CD4-positive, alpha-beta T cell treated with Interleukin-10 for 1 hour (primary cell): ENCODE measurements at regions not wholly inside any gene's neighbourhood (a gene's known extent, or its start where the extent isn't known, plus 50 kb on each side); places are given as distances from the start of the nearest gene placed in this dataset.

Experiments
- DNase-seq: peaks from one replicate; pipeline ENCODE4 v3.0.0-alpha.2; 2020

GRCh38 chr12:126551869-126552268 is 1486.6 kb downstream of the AACS start:
- no peak for DNase-seq

DNA sequence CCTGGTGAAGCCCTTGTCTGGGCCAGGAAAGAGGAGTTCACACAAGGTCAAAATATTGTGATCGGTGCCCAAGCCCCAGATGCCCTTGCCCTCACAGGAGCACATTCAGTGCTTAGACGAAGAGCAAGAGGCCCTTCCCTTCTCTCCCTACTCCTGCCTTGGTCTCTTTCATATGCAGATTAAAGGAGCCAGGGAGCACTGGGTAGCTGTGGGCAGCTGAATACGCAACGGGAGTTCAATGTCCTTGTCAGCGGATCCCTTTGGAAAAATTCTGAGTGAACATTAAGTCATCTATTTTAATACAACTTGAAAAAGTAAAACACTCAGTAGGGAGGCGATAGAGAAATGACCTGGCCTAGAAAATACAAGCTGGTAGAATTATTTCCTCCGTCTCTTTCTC is 1489.4 kb downstream of the AACS start:
- no peak for DNase-seq

DNA sequence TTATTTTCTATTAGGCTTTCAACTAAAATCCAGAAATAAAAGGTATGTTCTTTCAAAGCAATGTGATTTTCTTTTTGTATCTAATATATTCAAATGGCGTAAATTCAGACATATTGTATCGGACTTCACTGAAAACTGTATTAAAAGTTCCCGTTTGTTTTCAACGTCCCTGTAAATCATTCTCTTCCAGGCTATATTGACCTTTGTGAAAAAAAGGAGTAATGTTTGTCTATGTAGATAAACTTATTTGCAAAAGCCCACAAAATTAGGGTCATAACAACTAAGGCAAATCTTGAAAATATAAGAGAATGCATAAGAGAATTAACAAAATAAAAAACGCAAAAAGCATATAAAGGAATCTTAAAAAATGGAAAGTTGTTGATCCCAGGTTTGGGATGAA is 1492.4 kb downstream of the AACS start:
- DNase-seq: no peak

GRCh38 chr12:126558219-126558618 is 1493.0 kb downstream of the AACS start:
- no peak for DNase-seq

GRCh38 chr12:126558810-126559209 is 1493.6 kb downstream of the AACS start:
- DNase-seq: no peak

- no peak for DNase-seq
Observed at GRCh38 chr12:126567016-126567415, 1501.8 kb downstream of the AACS start.

DNA sequence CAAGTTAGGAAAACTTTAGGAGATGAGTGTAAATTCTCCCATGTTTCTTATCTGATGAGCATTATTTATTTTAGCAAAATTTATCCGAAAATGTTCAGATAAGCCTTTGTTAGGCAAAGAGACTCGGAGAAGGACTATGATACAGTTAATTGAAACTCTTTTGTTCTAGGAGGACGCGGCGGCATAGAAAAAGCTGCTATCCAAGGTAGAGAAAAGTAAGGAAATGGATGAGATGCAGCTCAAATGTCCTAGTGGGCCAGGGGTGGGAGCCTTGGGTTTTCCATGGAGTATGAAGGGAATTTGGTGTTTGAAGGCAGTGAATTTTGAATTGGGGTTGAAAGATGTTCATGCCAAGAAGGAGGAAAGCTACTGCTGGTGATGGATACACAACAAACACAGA is 1504.5 kb downstream of the AACS start:
- DNase-seq: no peak

DNA sequence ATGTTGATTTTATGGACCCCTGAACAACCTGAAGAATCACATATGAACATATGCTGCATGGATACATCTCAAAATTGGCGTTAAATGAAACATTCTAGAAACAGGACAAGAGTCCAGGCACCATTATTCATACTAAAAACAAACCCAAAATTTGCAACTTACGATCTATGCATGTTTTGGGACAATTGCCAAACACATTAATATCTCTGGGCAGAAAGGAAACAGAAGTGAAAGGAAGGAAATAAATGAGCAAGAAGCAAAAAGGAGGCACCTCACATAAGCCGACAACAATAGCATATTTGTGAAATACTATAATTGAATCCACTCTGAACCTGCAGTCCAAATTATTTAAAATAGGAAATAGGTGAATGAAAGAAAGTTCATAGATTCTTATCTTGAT is 1505.3 kb downstream of the AACS start:
- no peak for DNase-seq

GRCh38 chr12:126572170-126572569 is 1506.9 kb downstream of the AACS start:
- DNase-seq: no peak

DNA sequence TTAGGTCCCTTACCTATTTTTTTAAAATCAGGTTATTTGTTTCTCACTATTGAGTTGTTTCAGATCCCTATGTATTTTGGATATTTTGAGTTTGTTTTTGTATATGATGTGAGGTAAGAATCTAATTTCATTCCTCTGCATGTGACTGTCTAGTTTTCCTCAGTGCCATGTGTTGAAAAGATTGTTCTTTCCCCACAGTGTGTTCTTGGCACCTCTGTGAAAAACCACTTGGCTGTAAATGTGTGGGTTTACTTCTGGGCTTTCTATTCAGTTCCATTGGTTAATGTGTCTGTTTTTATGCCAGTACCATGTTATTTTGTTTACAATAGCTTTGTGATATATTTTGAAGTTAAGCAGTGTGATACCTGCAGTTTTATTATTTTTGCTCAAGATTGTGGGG is 1516.4 kb downstream of the AACS start:
- DNase-seq: no peak

DNA sequence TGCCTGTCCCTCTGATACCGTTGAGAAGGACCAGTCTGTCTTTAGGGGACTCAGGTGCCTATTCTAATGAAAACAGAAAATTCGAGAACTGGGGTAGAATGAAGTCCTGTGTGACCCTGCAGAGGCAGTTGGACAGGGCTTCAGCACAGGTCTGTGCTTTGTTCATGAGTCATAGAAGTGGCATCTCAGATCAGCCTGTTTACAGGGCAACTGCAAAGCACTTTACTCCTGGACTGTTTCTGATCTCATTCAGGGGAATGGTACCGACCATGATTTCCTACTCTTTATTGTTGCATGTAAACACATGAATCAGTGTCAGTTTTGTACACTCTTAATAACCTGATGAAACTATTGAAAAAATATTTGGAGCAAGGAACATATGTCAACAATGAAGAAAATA is 1517.0 kb downstream of the AACS start:
- no peak for DNase-seq

- DNase-seq: peak; percentile 1
Observed at GRCh38 chr12:126588586-126589249, 1523.5 kb downstream of the AACS start.

GRCh38 chr12:126591533-126591932 is 1526.3 kb downstream of the AACS start:
- no peak for DNase-seq

DNA sequence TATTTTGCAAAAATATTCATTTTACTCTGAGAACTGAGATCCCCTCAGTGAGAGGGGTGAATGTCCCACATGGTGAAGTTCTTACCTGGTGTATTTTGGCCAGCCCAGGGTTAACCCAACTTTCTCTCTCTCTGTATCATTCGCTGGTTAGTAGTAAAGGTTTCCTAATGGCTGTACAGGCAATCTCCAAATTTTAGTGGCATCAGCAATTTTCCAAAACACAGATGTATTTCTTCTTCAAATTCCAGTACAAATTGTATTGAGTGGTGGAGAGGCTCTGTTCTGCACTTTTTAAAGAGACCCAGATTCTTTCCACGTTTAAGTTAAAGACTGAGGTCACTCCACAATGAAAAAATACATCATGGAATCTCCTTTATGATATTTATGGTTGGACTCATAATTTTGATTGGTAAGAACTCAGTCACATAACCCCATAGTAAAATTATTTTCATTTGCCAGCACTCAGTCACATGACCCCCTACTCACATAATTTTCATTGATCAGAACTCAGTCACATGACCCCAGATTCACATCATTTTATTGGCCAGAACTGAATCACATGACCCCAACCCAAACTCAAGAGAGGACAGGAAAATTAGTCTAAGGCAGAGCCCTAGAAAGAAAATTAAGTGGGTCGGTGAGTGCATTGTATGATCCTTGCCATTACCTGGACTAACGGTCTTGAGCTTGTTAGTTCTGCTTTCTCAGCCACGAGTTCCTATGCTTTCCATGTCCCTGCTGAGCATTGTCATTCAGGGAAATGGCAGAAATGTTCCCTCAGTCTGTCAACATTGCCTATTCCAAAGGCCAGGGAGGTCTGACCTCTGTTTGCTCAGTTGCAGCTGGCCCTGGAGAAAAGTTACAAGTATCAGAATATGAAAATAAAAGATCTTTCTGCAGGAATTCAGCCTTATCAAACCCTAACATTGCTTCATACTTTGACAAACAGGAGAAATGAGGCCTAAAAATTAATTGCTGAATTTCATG is 1536.2 kb downstream of the AACS start:
- no peak for DNase-seq

GRCh38 chr12:126602612-126603011 is 1537.4 kb downstream of the AACS start:
- DNase-seq: no peak

DNA sequence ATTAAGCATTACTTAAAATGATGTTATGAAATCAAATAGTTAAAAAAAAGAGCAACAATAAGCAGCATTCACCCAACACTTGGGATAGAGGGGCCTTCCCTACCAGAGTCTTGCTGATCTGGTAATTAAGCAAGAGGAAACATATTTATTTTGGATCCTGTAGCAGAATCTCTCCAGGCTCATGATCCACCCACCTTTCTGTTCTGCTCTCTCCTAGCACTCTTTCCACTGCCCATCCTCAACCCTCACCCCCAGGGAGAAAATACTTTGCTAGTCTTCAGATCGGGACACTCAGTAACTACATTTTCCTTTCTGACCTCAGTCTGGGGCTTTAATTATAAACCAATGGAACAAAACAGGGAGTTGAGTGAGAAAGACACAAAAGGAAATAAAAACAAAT is 1541.9 kb downstream of the AACS start:
- DNase-seq: no peak

- DNase-seq: no peak
Observed at GRCh38 chr12:126607867-126608266, 1542.6 kb downstream of the AACS start.

DNA sequence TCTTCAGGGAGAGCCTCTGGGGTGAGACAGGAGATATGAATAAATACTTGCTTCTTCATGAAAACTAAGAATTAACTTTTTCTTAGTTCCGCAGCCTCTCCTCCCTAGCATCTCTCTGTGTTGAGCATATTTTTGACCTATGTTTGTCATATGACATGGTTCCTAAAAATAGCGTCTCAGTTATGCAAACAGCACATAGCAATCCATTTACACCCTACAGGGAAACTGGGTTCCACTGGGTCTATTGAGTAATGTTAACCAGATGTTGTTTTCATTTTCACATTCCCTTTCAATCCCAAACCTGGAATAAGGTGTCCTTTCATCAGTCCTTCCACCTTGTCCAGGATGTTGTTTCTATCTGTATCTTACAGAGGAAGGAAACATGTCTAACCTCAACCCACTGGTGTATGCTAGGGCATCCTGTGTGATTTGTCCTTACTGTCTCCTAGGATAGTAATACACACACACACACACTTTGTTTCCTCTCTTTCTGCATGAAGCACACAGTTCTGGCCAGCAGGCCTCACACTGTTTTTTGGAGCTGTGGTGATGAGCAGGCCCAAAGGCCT is 1543.5 kb downstream of the AACS start:
- DNase-seq: no peak

GRCh38 chr12:126616441-126616840 is 1551.2 kb downstream of the AACS start:
- no peak for DNase-seq

DNA sequence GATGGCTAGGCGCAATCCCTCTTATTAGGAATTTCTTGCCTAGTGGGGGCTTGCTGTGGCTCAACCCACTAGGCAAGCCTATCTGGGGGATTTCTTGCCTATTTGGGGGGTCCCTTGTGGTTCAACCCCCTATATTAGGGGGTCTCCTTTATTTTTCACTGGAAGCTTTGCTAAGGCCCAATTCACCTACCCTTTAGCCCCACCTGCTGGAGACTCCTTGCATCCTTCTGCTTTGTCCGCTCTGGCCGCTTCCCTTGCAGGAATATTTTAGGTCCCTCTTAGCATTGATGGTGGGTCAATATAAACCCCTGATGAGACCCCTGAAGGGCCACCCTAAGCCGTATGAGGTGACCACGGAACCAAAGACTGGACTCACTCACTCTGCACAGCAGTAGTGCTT is 1552.1 kb downstream of the AACS start:
- DNase-seq: no peak

DNA sequence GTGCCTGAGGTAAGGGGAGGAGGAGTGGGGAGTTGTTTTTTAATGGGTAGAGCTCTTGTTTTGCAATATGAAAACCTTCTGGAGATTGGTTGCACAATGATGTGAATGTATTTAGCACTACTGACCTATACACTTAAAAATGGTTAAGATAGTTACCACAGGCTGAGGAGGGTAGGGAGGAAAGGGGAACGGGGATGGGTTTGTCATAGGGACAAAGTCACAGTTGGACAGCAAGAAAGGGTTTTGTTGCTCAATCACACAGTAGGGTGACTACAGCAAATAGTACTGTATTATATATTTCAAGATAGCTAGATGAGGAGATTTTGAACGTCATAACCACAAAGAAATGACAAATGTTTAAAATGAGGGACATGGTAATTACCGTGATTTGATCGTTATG is 1562.4 kb downstream of the AACS start:
- no peak for DNase-seq

DNA sequence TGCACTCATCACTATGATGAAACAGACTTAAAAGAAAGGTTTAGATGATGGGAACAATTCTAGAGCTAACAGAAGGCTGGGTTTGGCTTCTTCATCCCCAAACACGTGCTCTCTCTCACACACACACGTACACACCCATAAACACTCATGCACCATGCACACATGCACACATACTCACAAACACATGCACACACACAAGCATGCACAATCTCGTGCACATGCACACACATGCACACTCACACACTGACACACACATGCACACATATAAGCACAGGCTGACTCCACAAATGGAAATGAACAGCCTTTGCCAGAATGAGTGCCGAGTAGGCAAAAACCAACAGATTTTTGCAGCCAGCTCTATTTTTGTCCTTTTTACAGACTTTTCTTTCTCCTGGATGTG is 1571.6 kb downstream of the AACS start:
- DNase-seq: no peak

DNA sequence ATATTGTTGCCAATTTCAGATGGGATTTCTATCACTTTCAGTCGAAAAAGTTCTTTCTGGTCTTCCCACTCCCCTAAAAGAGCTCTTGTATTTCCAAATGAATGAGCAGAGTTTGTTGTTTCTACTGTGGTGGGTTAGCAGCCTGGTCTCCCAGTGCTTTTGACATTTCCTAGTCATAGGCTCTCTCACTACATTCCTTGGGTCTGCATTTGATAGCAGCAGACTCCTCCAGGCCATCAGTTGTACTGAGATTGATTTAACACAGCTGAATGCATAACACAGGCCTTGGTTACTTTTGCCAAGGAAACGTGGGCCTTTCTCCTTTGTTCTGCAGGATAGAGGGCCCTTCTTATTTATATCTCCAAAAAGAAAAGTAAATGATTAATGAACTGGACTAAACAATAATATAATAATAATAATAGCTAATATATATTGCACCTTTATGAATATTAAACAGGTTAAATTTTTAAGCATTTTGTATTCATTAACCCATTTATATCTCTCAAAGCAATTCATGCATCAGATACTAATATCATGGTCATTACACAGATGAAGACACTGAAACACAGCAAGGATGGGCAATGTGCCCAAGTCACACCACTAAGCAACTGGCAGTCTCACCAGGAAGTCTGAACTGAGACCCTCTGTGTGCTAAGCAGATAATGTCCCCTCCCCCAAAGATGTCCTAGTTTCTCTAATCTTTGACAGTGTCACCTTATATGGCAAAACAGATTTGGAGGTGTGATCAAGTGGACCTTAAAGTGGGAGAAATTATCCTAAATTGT is 1579.2 kb downstream of the AACS start:
- DNase-seq: no peak
